GM18520 (cell line): ENCODE measurements at regions not wholly inside any gene's neighbourhood (a gene's known extent, or its start where the extent isn't known, plus 50 kb on each side); places are given as distances from the start of the nearest gene placed in this dataset.

Experiments used
- ATAC-seq: cut with Tn5 transposase; IDR thresholded peaks from one replicate; pipeline ENCODE4 v1.9.1; 2021; ENCODE audit not compliant: unreplicated experiment

DNA sequence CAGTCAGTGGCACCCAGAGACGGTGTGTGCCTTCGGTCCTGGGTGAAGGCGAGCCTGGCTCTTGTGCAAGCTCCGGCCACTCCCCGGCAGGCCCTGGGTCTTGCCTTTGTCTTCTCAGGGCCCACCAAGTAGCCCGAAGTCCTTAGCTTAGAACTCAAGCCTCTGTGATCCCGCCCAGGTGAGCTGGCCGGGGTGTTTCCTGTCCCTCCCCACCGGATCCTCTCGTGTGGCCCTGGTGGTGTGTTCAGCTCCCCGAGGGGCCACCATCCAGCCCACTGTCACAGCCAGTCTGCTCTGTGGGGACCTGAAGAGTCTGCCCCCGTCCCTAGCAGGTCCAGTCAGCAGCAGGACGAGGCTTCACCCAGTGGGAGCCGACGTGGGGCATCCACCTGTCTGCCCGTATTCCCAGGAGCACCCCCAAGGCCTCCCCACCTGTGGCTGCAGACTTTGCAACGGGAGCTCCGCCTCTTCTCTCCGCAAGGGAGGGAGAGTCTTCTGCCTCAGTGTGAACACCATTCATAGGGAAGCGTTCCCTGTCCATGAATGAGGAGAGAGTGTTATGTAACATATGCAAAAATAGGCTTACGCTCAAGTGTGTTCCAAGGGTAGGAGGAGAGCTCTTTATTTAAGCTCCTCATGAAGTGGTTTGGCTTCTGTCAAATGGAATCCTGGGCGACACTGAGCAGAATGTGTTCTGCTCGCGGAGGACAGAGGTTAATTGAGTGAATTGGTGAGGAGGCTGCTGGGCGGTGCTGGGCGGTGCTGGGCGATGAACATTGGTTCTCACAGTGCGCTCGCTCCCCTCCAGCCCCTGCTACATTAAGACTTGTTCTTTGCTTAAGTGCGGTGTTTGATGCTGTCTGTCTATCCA lies 108.9 kb downstream of the CRYAA start:
- no peak for ATAC-seq

DNA sequence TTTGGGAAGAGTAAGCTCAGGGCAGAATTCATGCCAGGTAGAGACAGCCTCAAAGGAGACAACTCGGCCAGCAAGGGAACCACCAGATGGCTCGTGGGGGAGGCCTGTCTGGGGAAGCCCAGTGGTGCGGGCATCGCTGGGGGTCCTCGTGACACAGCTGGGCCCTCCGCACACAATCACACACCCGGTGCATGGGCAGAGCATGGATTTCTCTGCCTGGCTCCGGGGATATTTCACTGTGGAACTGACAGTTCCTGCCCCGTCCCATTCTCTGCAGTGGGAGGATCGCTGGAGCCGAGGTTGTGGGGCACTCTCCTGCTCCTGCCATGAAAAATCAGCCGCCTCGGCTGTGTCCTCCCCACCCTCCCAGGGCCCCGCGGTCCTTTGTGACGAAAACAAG lies 108.0 kb downstream of the CRYAA start:
- no peak for ATAC-seq

DNA sequence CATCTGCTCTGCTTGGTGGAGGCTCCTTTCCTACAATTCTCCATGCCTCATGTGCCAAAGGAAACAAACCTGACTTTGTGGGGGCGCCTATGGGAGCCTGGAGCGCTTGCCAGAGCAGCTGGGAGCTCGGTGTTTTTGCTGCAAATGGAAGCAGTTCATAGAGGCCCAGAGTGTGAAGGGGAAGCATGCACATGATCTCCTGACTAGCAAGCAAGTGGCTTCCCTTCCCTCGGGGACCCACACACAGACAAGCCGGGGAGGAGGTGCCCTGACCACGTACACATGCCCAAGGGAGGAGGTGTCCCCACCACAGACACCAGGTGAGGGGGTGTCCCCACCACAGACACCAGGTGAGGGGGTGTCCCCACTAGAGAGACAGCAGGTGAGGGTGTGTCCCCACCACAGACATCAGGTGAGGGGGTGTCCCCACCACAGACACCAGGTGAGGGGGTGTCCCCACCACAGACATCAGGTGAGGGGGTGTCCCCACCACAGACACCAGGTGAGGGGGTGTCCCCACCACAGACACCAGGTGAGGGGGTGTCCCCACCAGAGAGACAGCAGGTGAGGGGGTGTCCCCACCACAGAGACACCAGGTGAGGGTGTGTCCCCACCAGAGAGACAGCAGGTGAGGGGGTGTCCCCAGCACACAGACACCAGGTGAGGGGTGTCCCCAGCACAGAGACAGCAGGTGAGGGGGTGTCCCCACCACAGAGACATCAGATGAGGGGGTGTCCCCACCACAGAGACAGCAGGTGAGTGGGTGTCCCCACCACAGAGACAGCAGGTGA lies 106.8 kb downstream of the CRYAA start:
- ATAC-seq = no peak

DNA sequence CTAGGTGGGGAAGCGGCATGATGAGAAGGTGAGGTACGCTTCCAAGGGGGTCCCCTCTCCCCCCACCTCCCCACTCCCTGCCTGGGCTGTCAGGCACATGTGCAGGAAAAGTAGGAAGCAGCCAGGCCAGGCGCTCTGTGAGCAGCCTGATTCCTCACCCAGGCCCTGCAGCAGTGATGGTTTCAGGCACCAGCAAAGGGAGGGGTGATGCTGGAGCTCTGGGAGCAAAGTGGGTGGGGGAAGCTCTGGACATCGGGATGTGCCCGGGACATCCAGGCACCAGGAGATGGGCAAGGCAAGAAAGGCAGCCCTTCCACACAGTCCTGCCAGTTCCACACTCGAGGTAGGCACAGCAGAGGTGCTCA lies 106.1 kb downstream of the CRYAA start:
- ATAC-seq = no peak

DNA sequence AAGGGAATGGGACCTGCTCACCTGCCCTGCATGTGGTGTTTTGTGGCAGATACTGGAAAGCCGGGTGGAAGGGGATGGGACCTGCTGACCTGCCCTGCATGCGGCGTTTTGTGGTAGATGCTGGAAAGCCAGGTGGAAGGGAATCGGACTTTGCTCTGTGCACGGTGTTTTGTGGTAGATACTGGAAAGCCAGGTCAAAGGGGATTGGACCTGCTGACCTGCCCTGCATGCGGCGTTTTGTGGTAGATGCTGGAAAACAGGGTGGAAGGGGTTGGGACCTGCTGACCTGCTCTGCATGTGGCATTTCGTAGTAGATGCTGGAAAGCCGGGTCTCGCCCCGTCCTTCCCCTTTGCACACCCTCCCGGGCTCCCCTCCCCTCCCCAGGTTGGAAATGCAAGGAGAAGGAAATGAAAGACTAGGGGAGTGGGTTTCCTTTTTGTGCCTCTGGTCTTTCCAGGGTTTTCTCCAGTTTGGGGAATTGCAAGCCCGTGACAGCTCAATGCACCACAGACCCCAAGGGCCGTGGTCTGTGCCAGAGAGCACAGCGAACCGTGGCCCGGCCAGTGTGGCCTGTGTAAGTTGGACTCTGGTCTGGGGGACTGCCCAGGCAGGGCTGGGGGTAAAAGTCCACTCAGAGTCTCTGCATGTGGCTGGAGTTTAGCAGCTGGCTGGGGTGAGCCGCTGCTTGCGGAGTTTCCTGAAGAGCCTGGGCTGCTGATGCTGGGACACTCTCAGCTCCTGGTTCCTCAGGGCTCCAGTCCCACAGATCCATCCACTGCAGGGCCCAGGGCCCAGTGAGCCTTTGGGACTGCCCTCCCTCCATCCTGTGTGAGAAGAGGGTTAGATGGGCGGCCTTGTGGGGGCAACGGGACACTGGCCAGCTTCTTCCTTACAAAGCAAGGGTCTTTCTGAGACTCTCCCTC lies 105.5 kb downstream of the CRYAA start:
- no peak for ATAC-seq

DNA sequence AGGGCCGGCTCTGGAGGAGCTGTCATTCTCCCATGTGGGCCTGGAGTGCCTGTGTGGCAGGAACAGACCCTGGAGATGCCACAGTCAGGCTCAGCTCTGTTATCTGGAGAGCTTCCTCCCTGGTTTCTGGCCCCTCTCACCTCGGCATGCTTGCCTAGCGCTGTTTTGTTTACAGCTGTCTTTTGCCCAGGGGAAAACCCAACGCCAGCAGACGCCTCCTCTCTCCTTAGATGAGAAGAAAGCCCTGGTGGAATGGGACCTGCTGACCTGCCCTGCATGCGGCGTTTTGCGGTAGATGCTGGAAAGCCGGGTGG lies 104.9 kb downstream of the CRYAA start:
- no peak for ATAC-seq

DNA sequence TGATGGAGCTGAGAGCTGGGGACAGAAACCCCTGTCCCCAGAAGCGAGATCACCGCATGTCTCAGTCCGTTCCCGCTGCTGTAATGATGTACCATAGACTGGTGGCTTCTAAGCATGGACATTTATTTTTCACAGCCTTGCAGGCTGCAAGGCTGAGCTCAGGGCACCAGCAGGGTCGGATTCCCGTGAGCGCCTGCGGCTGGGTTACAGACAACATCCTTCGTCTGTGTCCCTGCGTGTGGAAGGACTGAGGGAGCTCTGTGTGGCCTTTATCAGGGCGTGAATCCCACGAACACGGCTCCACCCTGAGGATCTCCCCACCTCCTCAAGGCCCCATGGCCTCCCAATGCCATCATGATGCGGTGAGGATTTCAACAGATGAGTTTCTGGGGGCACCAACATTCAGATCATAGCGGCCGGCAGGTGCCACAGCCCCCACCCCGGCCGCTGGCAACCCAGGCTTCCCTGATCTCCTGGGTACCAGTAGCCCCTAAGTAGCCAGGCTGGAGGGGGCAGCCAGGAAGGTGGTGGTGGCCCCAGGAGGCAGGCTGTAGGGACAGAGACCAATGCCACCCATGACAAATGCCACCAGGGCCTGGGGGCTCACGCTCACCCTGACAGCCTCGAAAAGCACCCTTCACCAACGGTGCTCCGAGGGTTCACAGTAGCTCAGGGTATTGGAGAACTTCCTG lies 104.4 kb downstream of the CRYAA start:
- ATAC-seq = no peak

DNA sequence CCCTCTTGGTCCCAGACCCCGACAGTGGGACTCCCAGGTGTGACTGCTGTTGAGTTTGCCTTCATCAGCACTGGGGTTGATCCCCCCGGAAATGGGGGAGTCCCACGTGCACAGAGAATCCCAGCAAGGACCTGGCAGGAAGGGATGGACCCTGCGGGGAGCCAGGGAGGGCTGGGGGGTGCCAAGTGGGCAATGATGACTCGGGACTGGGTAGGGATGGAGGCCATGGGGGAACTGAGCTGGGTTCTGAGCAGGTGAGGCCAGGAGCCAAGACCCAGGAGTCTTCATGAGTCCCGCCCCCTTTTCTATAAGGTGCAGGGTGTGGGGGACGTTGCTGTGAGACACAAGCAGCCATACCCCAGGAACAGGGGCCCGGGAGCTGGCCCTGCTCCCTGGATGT lies 103.8 kb downstream of the CRYAA start:
- ATAC-seq = no peak

DNA sequence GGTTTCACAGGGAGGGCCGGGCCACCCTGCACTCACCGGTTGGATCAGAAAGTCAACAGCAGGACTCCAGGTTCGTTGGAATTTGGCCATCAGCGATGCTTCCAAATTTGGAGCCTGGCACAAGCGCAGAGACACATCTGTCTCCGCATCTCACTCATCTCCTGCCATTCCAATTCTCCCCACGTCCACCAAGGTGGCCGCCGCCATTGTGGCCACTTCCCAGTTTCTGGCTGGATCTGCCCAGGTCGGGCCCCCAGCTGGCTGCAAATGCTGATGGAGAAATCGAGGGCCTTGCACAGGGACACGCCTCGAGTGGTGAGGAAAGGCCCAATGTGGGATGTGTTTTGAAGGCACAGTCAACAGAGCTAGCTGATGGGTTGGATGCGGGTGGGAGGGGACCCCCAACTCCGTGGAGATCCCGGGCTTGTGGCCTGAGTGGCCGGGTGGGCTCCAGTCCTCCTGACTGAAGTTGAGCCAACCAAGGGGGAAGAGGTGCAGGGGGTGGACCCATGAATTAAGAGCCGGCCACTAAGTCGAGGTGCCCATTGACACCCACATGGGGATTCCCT lies 102.7 kb downstream of the CRYAA start:
- ATAC-seq = no peak

DNA sequence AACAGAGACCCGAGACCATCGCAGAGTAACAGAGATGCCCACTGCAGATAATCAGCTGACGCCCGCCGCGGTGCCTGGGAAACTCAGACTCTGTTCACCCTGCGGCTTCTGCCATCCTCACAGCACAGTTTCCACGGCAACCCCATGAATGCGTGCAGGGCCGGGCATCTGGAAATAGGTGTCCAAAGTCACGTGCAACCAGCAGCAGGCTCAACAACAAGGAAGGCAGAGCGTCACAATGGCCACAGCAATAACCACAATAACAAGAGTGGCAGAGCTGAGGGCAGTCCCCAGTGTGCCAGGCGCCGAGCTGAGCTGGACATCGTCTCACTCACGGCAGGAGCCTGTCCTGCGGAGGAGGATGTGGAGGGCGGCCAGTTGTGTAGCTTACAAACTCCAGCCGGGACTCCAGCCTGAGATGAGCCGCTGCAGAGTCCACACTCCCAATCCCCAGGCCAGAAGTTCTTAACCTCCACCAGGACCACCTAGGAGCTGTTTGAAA lies 102.0 kb downstream of the CRYAA start:
- no peak for ATAC-seq

DNA sequence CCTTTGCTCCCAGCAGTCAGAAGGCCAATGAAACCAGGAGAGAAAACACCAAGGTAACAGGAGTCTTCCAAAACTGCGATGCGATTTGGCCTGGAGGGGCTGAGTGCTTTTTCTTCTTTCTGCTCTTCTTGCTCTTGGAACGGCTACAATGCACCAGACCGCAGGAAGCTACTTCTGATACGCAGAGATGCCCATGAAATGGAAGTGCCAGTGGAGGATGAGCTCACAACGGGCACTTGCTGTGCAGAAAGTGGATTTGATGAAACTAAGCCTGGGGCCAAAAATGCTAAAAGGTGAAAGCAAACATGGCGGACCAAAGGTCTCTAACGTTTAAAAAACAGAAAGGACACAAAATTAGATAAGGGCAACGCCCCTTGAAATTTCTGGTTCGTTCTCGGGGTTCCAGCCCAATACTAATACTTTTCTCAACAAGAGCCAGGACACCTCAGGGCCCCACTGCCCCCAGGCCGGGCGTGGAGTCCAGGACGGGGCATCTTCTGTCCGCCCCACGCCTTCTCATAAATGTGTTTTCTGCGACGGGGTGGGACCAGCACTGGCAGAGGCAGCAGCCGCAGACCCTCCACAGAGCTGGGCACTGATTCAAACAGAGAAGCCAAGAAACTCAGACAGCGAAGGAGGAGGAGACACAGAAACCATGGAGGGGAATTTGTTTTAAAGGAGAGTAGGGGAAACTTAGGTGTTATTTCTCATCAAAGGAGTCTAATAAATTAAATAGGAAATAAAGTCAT lies 101.3 kb downstream of the CRYAA start:
- no peak for ATAC-seq

DNA sequence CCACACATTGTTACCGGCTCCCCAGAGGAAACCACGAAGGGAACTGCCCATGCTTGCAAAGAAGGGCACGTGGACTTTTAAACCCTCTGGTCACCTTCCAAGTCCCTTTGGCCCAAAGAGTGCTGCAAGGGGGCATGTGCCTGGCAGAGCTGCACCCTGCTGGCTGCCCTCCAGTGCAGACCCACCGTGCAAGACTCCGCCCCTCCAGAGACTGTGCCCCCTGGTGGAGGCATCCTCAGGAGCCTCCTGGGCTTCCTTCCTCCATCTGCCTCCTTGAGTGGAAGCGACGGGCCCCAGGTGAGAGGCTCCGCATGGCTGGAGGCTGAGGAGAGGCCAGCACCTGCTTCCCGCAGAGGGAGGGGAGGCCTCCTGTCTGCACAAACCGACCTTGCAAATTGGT lies 100.6 kb downstream of the CRYAA start:
- no peak for ATAC-seq

DNA sequence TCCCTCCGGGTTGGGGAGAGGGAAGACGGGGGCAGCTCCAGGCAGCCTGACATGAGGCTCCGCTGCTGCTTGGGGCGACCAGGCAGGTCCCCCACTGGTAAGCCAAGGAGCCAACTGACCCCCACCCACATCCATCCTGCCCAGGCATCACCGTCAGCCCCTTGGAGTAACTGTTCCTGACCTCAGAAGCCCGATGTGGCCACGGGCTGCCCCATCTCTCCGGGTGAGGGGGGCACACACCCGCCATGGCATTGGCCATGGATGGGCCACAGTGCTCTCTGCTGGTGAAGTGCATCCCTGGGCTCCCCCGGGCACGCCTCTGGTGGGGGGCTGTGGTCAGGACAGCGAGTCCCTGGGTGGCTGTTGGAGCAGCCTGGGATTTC lies 100.0 kb downstream of the CRYAA start:
- ATAC-seq = no peak

DNA sequence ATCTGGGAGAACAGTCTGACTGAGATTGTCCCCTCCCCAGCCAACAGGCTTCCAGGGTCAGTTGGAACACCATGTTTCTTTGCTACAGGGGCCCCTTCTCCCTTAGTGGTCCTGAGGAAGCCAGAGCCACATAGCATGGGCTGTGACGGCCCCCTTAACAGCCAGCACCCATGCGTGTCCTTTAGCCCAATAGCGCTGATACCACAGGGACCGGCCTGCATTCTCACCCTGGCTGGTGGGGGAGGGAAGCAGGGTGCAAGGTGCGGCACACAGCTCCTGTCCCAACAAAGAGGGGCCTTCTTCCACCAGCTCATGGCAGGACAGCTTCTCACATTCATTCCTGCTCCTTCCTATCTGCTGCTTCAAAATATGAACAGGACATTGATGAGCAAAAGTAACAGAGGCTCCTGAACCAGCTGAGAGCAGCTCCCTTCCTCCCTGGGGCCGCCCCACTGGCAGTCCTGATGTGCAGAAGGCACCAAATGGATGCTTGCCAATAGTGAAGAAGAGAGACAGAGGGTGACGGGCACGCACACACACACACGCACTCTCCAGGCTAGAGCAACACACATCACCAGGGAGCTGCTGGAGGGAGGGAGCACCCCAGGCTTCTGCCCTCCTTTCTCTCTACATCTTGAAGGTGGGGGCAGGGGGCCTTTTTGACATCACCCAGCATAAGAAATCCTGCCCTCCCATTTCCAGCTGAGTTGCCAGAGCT lies 99.4 kb downstream of the CRYAA start:
- no peak for ATAC-seq

DNA sequence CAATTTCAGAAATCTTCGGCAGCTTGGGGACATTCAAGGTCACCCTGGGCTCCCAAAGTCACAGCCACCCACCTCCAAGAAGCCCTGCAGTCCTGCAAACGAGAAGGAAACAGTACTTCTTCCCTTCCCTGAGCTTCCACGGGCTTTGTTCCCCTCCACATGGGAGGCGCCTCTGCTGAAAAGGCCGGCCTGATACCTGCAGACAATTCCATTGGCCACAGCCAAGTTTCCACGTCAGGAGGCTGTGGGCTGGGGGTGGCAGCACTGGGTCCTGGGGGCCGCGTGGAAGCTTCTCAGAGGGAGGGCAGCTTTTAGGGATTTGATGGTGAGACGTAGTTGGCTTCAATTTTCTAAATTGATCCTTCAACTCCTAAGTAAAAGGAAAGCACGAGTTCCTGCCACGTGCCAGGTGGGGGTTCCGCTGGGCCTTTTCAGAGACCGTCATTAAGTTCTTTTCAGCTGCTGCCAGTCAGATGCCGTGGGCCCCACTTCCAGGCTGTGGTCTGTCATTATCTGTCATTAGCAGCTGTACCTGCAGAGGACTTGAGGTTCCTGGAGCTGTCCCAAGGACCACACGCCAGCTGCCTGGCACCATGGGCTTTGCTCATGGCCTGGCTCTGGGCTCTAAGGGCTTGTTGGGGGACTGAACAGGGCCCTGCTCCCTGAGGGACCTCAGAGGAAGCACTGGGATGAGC lies 98.7 kb downstream of the CRYAA start:
- ATAC-seq = no peak

DNA sequence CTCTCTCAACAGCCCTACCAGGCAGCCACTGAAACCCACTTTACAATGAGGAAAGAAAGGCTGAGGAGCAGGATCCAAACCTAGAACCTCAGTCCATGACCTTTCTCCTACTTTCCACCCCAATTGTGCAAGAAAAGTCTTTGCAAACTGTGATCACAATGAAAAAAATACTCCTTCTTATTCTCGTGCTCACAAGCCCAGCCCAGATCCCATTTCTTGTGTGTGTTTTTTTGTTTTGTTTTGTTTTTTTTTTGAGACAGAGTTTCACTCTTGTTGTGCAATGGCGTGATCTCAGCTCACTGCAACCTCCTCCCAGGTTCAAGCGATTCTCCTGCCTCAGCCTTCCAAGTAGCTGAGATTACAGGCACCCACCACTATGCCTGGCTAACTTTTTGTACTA lies 97.7 kb downstream of the CRYAA start:
- no peak for ATAC-seq

DNA sequence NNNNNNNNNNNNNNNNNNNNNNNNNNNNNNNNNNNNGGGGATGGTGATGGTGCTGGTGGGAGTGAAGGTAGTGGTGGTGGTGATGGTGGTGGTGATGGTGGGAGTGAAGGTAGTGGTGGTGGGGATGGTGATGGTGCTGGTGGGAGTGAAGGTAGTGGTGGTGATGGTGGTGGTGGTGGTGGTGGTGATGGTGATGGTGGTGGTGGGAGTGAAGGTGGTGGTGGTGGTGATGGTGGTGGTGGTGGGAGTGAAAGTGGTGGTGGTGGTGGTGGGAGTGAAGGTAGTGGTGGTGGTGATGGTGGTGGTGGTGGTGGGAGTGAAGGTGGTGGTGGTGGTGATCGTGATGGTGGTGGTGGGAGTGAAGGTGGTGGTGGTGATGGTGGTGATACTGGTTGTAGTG lies 93.6 kb downstream of the CRYAA start:
- ATAC-seq = no peak
